ENCODE measurements at regions not wholly inside any gene's neighbourhood (a gene's known extent, or its start where the extent isn't known, plus 50 kb on each side); places are given as distances from the start of the nearest gene placed in this dataset.

GRCh38 chr5:74464512-74465209, 175.9 kb downstream of the ENC1 start:
- DNase-seq (ENCODE audit: low spot score) = no peak
- H4K20me1 ChIP-seq (ENCODE audit: low read depth) = no peaks in the 10 kb centered on the region
- H3K9me3 Mint-ChIP-seq = no peaks in the 10 kb centered on the region

GRCh38 chr5:74462356-74462755, 178.2 kb downstream of the ENC1 start:
- Mint-ChIP-seq H3K4me3 (no peak overlapping the region), H3K9me3 (no peaks in the 10 kb centered on the region), H3K36me3 (no peaks in the 10 kb centered on the region), H3K4me1 (no peaks in the 10 kb centered on the region), H3K27me3 (ENCODE audit: insufficient read depth, low read depth) (no peaks in the 10 kb centered on the region), H3K27ac (no peak overlapping the region)
- H3K36me3 ChIP-seq = no peaks in the 10 kb centered on the region
- H3F3A ChIP-seq (ENCODE audit: low read depth) = no peaks in the 10 kb centered on the region
- no peaks in the 10 kb centered on the region for H3K4me1 ChIP-seq
- peak overlapping the region; percentile 9 for H2AFZ ChIP-seq (replicated peaks)
- no peaks in the 10 kb centered on the region for H4K20me1 ChIP-seq (ENCODE audit: low read depth)
- no peak overlapping the region for H3K4me2 ChIP-seq
- H3K4me3 ChIP-seq = no peak overlapping the region
- DNase-seq (ENCODE audit: low spot score) = no peak
- H3K79me2 ChIP-seq (ENCODE audit: low read depth) = no peaks in the 10 kb centered on the region
- no peak overlapping the region for H3K27ac ChIP-seq
- no peaks in the 10 kb centered on the region for H3K9me3 ChIP-seq (ENCODE audit: low read depth)
- no peaks in the 10 kb centered on the region for H3K27me3 ChIP-seq
- no peak overlapping the region for H3K9ac ChIP-seq
- TF ChIP-seq CTCF (IDR thresholded peaks at IDR 0.05) (no peak), EZH2phosphoT487 (IDR thresholded peaks at IDR 0.05) (no peak), EZH2 (IDR thresholded peaks at IDR 0.05) (no peak)

More at GRCh38 chr5:74464512-74465209, 175.9 kb downstream of the ENC1 start:
- Histone ChIP-seq H3K27ac (no peak overlapping the region), H2AFZ (replicated peaks) (no peak overlapping the region), H3K9me3 (ENCODE audit: low read depth) (no peaks in the 10 kb centered on the region), H3K4me1 (no peaks in the 10 kb centered on the region), H3F3A (ENCODE audit: low read depth) (no peaks in the 10 kb centered on the region), H3K36me3 (no peaks in the 10 kb centered on the region), H3K79me2 (ENCODE audit: low read depth) (no peaks in the 10 kb centered on the region), H3K4me3 (no peak overlapping the region), H3K27me3 (no peaks in the 10 kb centered on the region), H3K9ac (no peak overlapping the region), H3K4me2 (no peak overlapping the region)
- no peak overlapping the region for H3K4me3 Mint-ChIP-seq
- H3K27me3 Mint-ChIP-seq (ENCODE audit: insufficient read depth, low read depth) = no peaks in the 10 kb centered on the region
- H3K36me3 Mint-ChIP-seq = no peaks in the 10 kb centered on the region
- no peak for TF ChIP-seq EZH2 (IDR thresholded peaks at IDR 0.05)
- TF ChIP-seq CTCF (IDR thresholded peaks at IDR 0.05) = no peak
- TF ChIP-seq EZH2phosphoT487 (IDR thresholded peaks at IDR 0.05) = no peak
- no peak overlapping the region for H3K27ac Mint-ChIP-seq
- H3K4me1 Mint-ChIP-seq = peaks cover 3% of the 10 kb centered on the region

- H3K4me3 ChIP-seq = no peak overlapping the region
- H3K79me2 ChIP-seq (ENCODE audit: low read depth) = no peaks in the 10 kb centered on the region
These were observed 179.3 kb downstream of the ENC1 start for GRCh38 chr5:74461251-74461650.

More at GRCh38 chr5:74461251-74461650, 179.3 kb downstream of the ENC1 start:
- Histone ChIP-seq H3K4me1 (no peaks in the 10 kb centered on the region), H3K27me3 (no peaks in the 10 kb centered on the region), H3K4me2 (no peak overlapping the region), H2AFZ (replicated peaks) (no peak overlapping the region), H3K9me3 (ENCODE audit: low read depth) (no peaks in the 10 kb centered on the region), H3F3A (ENCODE audit: low read depth) (no peaks in the 10 kb centered on the region), H3K36me3 (no peaks in the 10 kb centered on the region), H4K20me1 (ENCODE audit: low read depth) (no peaks in the 10 kb centered on the region), H3K27ac (no peak overlapping the region), H3K9ac (no peak overlapping the region)
- DNase-seq (ENCODE audit: low spot score) = no peak
- TF ChIP-seq EZH2phosphoT487 (IDR thresholded peaks at IDR 0.05) = no peak
- no peak for TF ChIP-seq EZH2 (IDR thresholded peaks at IDR 0.05)
- TF ChIP-seq CTCF (IDR thresholded peaks at IDR 0.05) = no peak
- H3K27me3 Mint-ChIP-seq (ENCODE audit: insufficient read depth, low read depth) = no peaks in the 10 kb centered on the region
- no peaks in the 10 kb centered on the region for H3K9me3 Mint-ChIP-seq
- no peak overlapping the region for H3K27ac Mint-ChIP-seq
- H3K4me1 Mint-ChIP-seq = no peaks in the 10 kb centered on the region
- H3K36me3 Mint-ChIP-seq = no peaks in the 10 kb centered on the region
- no peak overlapping the region for H3K4me3 Mint-ChIP-seq
